ENCODE measurements at regions not wholly inside any gene's neighbourhood (a gene's known extent, or its start where the extent isn't known, plus 50 kb on each side); places are given as distances from the start of the nearest gene placed in this dataset.

DNA sequence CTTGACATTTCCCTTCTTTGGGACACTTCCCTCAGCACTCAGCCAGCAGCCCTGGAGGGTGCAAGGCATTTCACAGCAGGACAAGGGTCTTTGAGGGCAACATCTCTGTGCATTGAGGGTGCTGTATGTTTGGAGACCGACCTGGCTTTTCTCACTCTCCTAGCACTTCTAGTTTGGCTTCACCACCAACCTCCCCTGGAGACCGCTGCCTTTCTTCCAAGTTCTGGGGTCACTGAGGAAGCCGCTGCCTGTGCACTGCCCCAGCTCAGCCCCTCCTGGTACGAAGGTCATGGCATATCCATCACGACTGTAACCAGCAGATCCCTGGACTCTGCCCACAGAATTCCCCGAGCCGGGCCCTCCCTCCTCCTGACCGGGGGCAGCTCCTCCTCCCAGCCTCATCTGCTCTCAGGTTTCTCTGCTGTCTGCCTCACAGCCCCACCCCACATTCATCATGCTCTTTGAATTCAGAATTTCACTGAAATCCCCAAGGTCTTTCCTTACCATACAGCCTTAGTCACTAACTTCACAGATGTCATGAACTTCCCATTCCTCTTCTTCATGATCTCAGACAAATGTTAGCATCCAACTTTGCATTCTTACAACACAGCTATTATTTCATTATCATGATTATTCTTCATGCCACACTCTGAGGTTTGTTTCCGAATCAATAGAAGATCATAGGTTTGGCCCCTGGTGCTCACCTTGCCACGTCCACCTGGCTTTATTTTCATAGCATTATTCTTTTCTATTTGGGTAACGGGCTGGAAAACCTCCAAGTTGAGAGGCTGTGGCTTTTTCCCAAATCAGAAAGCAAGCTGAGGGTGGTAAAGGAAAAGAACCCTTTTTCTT is 113.0 kb upstream of the COPS8 start:
- H3K4me3 ChIP-seq (ENCODE audit: low read depth, low read length), result no peak overlapping the region
- H3K27me3 ChIP-seq (ENCODE audit: control insufficient read depth, insufficient read depth, low read length), result peaks cover 5% of the 10 kb centered on the region
- H3K36me3 ChIP-seq (ENCODE audit: control insufficient read depth, insufficient read depth, low read length), result no peaks in the 10 kb centered on the region
- TF ChIP-seq CTCF (IDR thresholded peaks at IDR 0.05; ENCODE audit: insufficient read depth, low read length, poor library complexity, severe bottlenecking), result no peak
- peak; percentile 55 for DNase-seq (ENCODE audit: low read depth)

GRCh38 chr2:236973343-236973980 is 112.2 kb upstream of the COPS8 start:
- Histone ChIP-seq H3K36me3 (ENCODE audit: control insufficient read depth, insufficient read depth, low read length) (no peaks in the 10 kb centered on the region), H3K27me3 (ENCODE audit: control insufficient read depth, insufficient read depth, low read length) (peaks cover 5% of the 10 kb centered on the region), H3K4me3 (ENCODE audit: low read depth, low read length) (no peak overlapping the region)
- TF ChIP-seq CTCF (IDR thresholded peaks at IDR 0.05; ENCODE audit: insufficient read depth, low read length, poor library complexity, severe bottlenecking), result no peak
- no peak for DNase-seq (ENCODE audit: low read depth)

GRCh38 chr2:236974148-236974547 is 111.5 kb upstream of the COPS8 start:
- TF ChIP-seq CTCF (IDR thresholded peaks at IDR 0.05; ENCODE audit: insufficient read depth, low read length, poor library complexity, severe bottlenecking), result no peak
- no peak for DNase-seq (ENCODE audit: low read depth)
- Histone ChIP-seq H3K4me3 (ENCODE audit: low read depth, low read length) (no peak overlapping the region), H3K27me3 (ENCODE audit: control insufficient read depth, insufficient read depth, low read length) (peaks cover 5% of the 10 kb centered on the region), H3K36me3 (ENCODE audit: control insufficient read depth, insufficient read depth, low read length) (no peaks in the 10 kb centered on the region)

GRCh38 chr2:236974752-236975151 is 110.9 kb upstream of the COPS8 start:
- Histone ChIP-seq H3K36me3 (ENCODE audit: control insufficient read depth, insufficient read depth, low read length) (no peaks in the 10 kb centered on the region), H3K4me3 (ENCODE audit: low read depth, low read length) (no peak overlapping the region), H3K27me3 (ENCODE audit: control insufficient read depth, insufficient read depth, low read length) (peaks cover 5% of the 10 kb centered on the region)
- no peak for TF ChIP-seq CTCF (IDR thresholded peaks at IDR 0.05; ENCODE audit: insufficient read depth, low read length, poor library complexity, severe bottlenecking)
- DNase-seq (ENCODE audit: low read depth), result no peak

- DNase-seq (ENCODE audit: low read depth), result no peak
- no peaks in the 10 kb centered on the region for H3K36me3 ChIP-seq (ENCODE audit: control insufficient read depth, insufficient read depth, low read length)
- H3K4me3 ChIP-seq (ENCODE audit: low read depth, low read length), result no peak overlapping the region
- peaks cover 5% of the 10 kb centered on the region for H3K27me3 ChIP-seq (ENCODE audit: control insufficient read depth, insufficient read depth, low read length)
- TF ChIP-seq CTCF (IDR thresholded peaks at IDR 0.05; ENCODE audit: insufficient read depth, low read length, poor library complexity, severe bottlenecking), result no peak
Measured at GRCh38 chr2:236975766-236976165, 109.9 kb upstream of the COPS8 start.
